Thymus (tissue), 11 donors: ENCODE measurements at regions not wholly inside any gene's neighbourhood (a gene's known extent, or its start where the extent isn't known, plus 50 kb on each side); places are given as distances from the start of the nearest gene placed in this dataset.

Experiments used
- DNase-seq, 9 donors: peaks; one replicate each; pipeline ENCODE4 v3.0.0-alpha.2; 2013; ENCODE audit warnings: low spot score in 9 of 9, low read depth in 6 of 9, missing footprints in 1 of 9
- H3K27ac ChIP-seq, 2 donors: one replicate each; pipeline ENCODE4 v1.5.1; 2013; ENCODE audit warnings: control low read depth in 1 of 2, low read depth in 1 of 2, low read length in 1 of 2, mild to moderate bottlenecking in 1 of 2, moderate library complexity in 1 of 2
- H3K27me3 ChIP-seq, 2 donors: one replicate each; pipeline ENCODE4 v1.5.1; 2013; ENCODE audit warnings: low read length in 1 of 2; ENCODE audit not compliant: control insufficient read depth in 2 of 2, insufficient read depth in 1 of 2
- H3K36me3 ChIP-seq, 2 donors: one replicate each; pipeline ENCODE4 v1.5.1; 2013; ENCODE audit warnings: low read length in 1 of 2, mild to moderate bottlenecking in 1 of 2, moderate library complexity in 1 of 2; ENCODE audit not compliant: control insufficient read depth in 2 of 2, insufficient read depth in 2 of 2
- H3K4me1 ChIP-seq, 2 donors: one replicate each; pipeline ENCODE4 v1.5.1; 2013; ENCODE audit warnings: low read length in 2 of 2; ENCODE audit not compliant: control insufficient read depth in 2 of 2, insufficient read depth in 2 of 2
- H3K4me3 ChIP-seq, 2 donors: one replicate each; pipeline ENCODE4 v1.5.1; 2013; ENCODE audit warnings: low read length in 2 of 2, control low read depth in 1 of 2, mild to moderate bottlenecking in 1 of 2
- H3K9me3 ChIP-seq, 2 donors: one replicate each; pipeline ENCODE4 v1.5.1; 2013; ENCODE audit warnings: low read length in 1 of 2, mild to moderate bottlenecking in 1 of 2; ENCODE audit not compliant: control insufficient read depth in 2 of 2, insufficient read depth in 1 of 2
- WGBS: extraction: QIAGEN DNeasy Blood & Tissue Kit; methylation state at CpG from one replicate; pipeline ENCODE4 v1.1.7; 2013; 5-methylcytosine and 5-hydroxymethylcytosine counted together
- donor health status: healthy.

DNA sequence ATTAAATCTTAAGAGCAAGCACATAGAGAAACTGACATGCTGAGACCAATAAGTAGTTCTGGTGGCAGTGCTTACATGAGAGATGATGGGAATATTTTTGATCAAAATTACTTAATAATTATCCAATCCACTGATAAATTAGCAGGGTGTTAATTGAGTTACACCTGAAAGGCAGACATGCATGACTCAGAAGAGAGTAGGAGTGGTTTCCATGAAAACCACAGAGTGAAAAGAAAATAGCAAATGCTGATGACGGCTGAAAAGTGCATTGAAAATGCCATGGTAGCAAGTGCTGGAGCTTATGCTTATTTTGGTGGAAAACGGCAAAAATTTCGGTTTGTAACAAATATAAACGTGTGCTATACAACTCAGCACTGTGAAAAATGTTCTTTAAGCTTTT, 267.8 kb upstream of the LRRN1 start:
- Histone ChIP-seq H3K36me3 (no peaks in the 10 kb centered on the region), H3K4me3 (no peak overlapping the region), H3K9me3 (no peaks in the 10 kb centered on the region), H3K4me1 (no peaks in the 10 kb centered on the region), H3K27me3 (no peaks in the 10 kb centered on the region), H3K27ac (no peak overlapping the region)
- DNase-seq: no peak
- WGBS: 91% methylated on average over 4 of the region's 4 CpGs

DNA sequence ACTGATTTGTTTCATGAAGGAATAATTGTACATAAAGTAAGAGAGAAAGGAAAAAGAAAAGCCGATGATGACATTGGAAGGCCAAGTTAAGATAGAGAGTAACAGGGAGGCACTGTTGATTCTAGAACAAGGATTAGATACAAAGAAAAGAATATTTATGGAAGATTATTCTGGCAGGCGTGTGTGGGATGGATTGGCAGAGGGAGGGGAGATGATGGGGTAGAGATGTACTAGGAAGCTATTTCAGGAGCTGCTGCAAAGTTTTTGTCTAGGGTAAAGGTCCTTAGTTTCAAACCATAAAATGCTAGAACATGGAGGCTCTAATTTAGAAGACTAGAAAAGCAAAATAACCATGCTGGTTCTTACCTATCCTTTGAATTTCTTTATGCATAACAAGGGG, 280.0 kb upstream of the LRRN1 start:
- Histone ChIP-seq H3K27me3 (no peaks in the 10 kb centered on the region), H3K4me3 (no peak overlapping the region), H3K4me1 (no peaks in the 10 kb centered on the region), H3K27ac (no peak overlapping the region), H3K36me3 (no peaks in the 10 kb centered on the region), H3K9me3 (no peaks in the 10 kb centered on the region)
- 93% methylated on average over 2 of the region's 2 CpGs for WGBS
- no peak for DNase-seq

DNA sequence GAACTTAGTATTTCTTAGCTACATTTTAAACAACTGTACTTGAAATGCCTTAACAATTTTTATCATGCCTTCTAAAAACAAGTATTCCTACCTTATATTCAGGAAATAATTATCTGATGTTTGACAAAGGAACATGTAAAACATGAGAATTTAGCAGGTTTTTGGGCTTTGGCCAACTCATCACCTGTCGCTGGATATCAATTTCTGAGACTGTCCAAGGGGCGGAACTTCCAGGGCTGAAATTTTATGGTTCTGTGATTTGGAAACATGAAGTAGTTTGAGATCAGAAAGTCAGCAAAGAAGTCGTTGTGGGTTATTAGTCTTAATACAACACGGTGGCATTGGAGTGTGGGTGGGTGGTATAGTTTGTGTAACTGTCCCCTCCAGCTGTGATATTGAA, 282.2 kb upstream of the LRRN1 start:
- Histone ChIP-seq H3K4me3 (no peak overlapping the region), H3K27ac (no peak overlapping the region), H3K4me1 (no peaks in the 10 kb centered on the region), H3K9me3 (no peaks in the 10 kb centered on the region), H3K27me3 (no peaks in the 10 kb centered on the region), H3K36me3 (no peaks in the 10 kb centered on the region)
- no peak for DNase-seq
- 94% methylated on average over 4 of the region's 4 CpGs for WGBS

DNA sequence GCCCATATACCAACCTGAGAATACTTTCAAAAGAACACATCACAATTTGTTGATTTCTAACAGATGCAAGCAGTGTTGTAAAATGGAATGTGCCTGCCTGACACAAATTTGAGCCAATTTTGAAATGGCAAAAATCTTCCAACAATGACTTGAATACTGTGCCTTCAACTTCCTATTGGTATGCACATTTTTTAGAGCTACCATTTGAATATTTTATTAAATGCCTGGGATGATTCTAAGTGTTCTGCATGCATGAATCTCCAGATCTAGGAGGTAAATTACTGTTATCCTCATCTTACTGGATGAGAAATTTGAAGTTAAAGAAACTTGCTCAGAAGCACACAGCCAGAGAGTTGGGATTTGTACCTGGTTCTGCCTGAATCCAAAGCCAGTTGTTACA, 282.8 kb upstream of the LRRN1 start:
- H3K27me3 ChIP-seq: no peaks in the 10 kb centered on the region
- no peak overlapping the region for H3K4me3 ChIP-seq
- no peak overlapping the region for H3K27ac ChIP-seq
- H3K36me3 ChIP-seq: no peaks in the 10 kb centered on the region
- no peaks in the 10 kb centered on the region for H3K9me3 ChIP-seq
- DNase-seq: no peak
- no peaks in the 10 kb centered on the region for H3K4me1 ChIP-seq

DNA sequence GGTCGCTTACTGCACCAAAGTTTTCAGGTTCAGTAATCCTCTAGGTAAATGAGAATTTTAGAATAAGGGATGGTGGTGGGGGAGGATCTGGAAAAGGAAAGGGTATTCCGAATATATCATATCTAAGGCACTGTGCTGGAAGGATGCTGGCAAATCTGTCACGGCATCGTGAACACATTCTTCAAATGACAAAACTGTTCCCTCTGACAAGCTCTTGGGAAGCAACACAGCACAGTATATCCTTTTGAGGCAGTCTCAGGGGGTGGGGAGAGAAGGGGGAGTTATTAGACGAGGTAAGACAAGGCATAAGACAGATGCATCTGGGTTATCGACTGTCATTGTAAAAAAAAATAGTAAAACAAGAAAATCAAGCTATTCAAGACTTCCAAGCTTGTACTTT, 289.6 kb upstream of the LRRN1 start:
- 66% methylated on average over 6 of the region's 6 CpGs for WGBS
- Histone ChIP-seq H3K4me3 (no peak overlapping the region), H3K27ac (no peak overlapping the region), H3K27me3 (no peaks in the 10 kb centered on the region), H3K9me3 (no peaks in the 10 kb centered on the region), H3K36me3 (no peaks in the 10 kb centered on the region), H3K4me1 (no peaks in the 10 kb centered on the region)
- no peak for DNase-seq

DNA sequence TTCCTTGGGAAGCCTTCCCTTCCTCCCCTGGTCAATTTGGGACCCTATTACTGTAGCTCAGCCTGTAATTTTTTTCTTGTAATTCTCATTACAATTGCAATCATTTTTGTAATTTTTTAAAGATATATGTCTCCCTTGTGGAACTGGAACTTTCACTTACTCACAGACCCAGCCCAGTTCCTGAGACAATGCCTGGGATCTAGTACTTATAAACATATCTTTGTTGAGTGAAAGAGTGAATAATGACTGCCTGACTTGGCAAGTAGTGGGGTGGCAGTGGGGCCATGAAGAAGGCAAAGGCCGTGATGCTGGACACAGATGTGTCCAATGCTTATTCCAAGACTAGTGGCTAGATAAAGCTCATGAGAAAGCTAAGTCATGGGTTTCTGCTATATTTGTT, 294.5 kb upstream of the LRRN1 start:
- no peak overlapping the region for H3K27ac ChIP-seq
- 98% methylated on average over 1 of the region's 1 CpG for WGBS

DNA sequence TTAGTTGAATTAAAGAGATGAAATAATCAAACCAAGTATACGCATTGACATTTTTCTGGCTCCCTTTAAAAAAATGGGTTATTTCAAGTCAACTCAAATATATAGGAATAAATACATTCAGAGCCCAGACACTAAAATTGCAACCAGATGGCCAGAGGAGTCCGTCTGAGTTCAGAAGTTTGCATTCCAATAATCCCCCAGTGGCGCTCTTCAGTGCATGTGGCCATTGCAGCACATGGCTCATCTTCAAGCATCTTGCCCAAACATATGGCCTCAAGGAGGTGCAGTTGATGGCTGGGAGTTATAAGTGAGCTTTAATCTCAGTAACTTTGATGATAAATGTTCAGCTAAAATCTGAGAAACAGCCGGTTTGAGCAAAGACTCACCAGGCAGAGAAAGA, 295.8 kb upstream of the LRRN1 start:
- Histone ChIP-seq H3K27ac (no peak overlapping the region), H3K4me1 (no peaks in the 10 kb centered on the region), H3K4me3 (no peak overlapping the region), H3K27me3 (no peaks in the 10 kb centered on the region), H3K9me3 (no peaks in the 10 kb centered on the region), H3K36me3 (no peaks in the 10 kb centered on the region)
- 98% methylated on average over 4 of the region's 4 CpGs for WGBS
- no peak for DNase-seq

More for the DNA sequence above, 294.5 kb upstream of the LRRN1 start:
- Histone ChIP-seq H3K9me3 (no peaks in the 10 kb centered on the region), H3K4me1 (no peaks in the 10 kb centered on the region), H3K27me3 (no peaks in the 10 kb centered on the region), H3K4me3 (no peak overlapping the region), H3K36me3 (no peaks in the 10 kb centered on the region)
- DNase-seq: no peak

DNA sequence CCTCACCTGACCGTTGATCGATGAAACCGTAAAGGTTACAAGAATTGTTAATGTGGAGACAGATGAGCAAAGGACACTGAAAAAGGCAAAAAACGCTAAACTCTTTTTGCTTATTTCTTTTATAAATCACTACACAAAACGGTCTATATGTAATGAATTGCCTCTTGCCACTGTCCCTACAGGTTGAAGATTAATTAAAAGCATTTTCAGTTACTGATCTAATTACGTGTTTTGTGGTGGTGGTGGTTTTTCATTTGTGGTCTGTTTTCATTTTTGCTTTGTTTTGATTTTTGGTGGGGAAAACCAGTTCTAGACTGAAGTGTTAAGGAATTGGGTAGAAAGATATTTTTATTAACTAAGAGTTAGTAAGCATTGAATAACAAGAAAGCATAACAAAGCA, 299.2 kb upstream of the LRRN1 start:
- DNase-seq: no peak
- H3K4me1 ChIP-seq: no peaks in the 10 kb centered on the region
- no peak overlapping the region for H3K27ac ChIP-seq
- no peaks in the 10 kb centered on the region for H3K9me3 ChIP-seq
- no peak overlapping the region for H3K4me3 ChIP-seq
- 88% methylated on average over 6 of the region's 6 CpGs for WGBS
- no peaks in the 10 kb centered on the region for H3K27me3 ChIP-seq
- no peaks in the 10 kb centered on the region for H3K36me3 ChIP-seq

DNA sequence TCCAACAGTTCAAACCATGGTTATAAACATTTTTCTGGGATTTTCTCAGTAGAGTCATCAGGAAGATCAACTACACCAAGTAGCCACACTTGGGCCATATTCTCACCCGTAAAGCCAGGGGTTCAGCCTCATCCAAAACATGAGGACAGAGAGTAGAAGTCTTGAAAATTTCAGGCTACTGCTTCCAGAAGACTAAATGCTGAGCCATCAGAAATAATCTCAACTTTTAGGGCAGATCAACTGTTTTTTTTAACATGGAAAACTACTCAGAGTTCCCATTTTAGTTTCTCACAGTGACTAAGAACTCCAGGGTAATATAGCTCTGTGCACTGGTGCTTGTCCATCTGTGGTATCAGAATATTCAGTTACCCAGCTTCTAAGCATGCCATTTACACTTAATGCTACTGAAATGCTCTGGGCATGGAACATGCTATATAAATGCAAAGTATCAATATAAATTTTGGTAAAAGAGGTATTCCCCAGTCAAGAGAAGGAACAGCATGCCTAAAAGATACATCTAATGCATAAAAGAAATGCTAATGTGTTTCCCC, 300.1 kb upstream of the LRRN1 start:
- H3K36me3 ChIP-seq: no peaks in the 10 kb centered on the region
- no peaks in the 10 kb centered on the region for H3K9me3 ChIP-seq
- no peak overlapping the region for H3K4me3 ChIP-seq
- H3K27ac ChIP-seq: no peak overlapping the region
- WGBS: 92% methylated on average over 1 of the region's 1 CpG
- no peak for DNase-seq
- H3K27me3 ChIP-seq: no peaks in the 10 kb centered on the region
- H3K4me1 ChIP-seq: no peaks in the 10 kb centered on the region

DNA sequence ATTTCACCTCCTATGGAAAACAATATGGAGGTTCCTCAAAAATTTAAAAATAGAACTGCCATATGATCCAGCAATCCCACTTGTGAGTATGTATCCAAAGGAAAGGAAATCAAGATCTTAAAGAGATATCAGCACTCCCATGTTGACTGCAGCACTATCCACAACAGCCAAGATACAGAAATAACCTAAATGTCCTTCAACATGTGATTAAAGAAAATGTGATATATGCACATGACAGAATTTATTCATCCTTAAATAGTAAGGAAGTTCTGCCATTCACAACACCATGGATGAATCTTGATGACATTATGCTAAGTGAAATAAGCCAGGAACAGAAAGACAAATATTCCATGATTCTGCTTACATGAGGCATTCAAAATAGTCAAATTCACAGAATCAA, 303.6 kb upstream of the LRRN1 start:
- no peaks in the 10 kb centered on the region for H3K4me1 ChIP-seq
- no peak for DNase-seq
- H3K27me3 ChIP-seq: no peaks in the 10 kb centered on the region
- H3K4me3 ChIP-seq: no peak overlapping the region
- H3K27ac ChIP-seq: no peak overlapping the region
- no peaks in the 10 kb centered on the region for H3K9me3 ChIP-seq
- no peaks in the 10 kb centered on the region for H3K36me3 ChIP-seq
